ENCODE measurements at regions not wholly inside any gene's neighbourhood (a gene's known extent, or its start where the extent isn't known, plus 50 kb on each side); places are given as distances from the start of the nearest gene placed in this dataset.

DNA sequence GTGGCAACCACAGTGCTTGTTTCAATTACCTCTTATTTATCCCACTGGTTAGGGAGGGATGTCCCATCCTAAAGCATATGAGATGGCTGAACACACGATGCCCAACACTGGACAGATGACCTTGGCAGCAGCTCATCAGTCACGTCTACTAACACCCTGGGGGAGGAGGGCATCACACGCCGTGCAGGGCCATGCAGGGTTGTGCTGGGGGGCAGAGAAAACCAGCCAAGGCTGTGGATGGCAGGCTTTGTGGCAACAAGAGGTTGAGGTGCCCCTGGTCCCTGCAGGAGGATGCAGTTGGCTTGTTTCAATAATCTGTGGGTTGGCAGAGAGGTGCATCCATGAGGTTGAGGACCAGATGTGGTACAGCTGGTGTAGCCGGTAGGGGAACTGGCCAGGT lies 293.7 kb upstream of the SULF2 start:
- DNase-seq (ENCODE audit: low spot score), result no peak

DNA sequence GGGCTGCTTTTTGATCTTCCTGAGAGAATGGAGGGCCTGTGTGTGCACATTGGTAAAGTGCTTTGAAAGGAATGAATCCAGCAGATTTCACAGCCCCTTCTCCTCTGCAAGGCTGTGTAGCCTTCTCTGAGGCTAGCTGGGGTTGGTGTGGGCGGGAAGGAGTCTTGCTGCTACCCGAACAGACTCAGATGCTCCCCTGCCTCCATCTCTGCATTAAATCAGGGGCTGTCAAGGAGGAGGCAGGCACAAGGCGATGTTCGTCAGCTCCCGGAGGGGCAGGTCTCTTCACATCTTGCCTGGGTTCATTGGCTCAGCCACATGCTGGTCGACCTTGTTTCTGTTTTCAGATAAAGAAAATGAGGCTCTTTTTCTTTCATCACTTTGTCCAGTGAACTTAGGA lies 291.5 kb upstream of the SULF2 start:
- DNase-seq (ENCODE audit: low spot score), result no peak

DNA sequence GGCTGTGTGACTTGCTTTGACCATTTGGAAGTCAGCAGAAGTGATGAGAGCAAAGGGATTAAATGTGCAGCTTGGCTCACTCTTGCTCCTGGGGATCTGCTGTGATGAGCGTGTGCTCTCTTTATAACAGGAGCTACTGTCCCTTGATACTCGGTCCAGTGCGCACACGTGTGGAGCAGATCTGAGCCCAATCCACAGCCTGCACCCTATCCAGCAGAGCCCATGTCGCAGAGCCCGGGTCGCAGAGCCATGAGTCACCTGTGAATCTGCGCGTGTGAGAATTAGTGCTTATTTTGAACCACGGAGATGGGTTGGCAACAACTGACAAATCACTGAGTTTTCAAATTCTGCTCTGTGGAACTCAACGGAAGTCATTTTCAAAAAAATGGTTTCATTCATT lies 291.0 kb upstream of the SULF2 start:
- no peak for DNase-seq (ENCODE audit: low spot score)

DNA sequence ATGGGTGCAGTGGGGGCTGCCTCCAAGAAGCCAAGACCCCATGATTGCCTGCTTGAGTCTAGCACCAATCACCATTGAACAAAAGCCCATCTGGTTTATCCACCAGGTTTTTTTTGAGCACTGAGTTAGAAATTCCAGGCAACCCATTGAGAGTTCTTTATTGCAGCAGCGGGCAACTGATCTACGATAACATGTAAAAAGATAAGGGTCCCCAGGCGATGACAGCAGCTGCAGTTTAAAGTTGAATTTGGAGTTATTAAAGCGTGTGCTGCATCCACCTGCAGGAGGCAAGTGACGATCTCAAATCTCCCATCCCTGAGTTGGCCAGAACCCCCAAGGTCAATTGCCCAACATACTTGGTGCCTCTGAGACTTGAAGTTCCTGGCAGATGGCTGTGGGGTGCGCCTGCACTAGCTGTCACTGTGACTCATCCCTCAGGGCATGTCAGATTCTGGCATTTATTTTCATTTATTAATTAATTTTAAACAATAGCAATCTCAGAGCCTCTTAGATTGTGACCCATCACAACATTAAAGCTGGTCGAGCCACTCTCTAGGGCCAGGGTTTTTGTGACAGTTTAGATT lies 290.4 kb upstream of the SULF2 start:
- DNase-seq (ENCODE audit: low spot score), result no peak

GRCh38 chr20:48070991-48071652 lies 285.8 kb upstream of the SULF2 start:
- DNase-seq (ENCODE audit: low spot score), result no peak

DNA sequence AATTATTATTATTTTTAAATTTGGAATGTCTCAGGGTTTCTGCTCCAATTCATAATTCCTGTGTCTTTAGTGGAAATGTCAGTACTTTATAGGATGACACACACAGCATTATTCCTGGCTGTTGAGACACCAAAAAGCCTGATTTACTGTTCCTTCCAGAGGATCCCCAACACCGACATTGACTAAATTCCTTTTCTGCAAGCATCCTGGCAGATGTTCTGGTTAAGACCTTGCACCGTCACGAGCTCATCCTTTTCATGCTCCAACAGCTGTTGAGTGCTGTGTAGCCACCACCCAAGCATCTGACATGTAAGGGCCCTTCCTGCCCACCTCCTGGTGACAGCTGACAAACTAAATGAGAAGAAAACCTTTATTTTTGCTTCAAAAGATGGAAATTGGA lies 284.3 kb upstream of the SULF2 start:
- no peak for DNase-seq (ENCODE audit: low spot score)

DNA sequence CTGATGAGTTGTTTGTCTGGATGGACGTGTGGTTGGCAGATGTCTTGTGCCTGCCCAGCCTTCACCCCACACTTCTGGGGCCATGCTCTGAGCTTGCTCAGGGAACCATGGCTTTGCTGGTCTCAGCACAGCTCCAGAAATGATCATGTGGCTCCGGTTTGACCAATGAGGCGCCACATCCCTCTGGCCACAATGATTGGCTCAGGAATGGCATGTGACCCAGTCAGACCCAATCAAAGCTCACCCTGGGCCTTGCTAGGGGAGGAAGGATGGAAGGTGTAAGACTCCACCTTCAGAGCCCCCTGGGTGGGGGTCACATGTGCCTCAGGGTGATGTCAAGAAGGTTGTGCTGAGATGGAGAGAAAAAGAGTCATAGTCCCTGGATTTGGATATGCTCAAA lies 281.6 kb upstream of the SULF2 start:
- DNase-seq (ENCODE audit: low spot score), result no peak

GRCh38 chr20:48066246-48066645 lies 281.0 kb upstream of the SULF2 start:
- no peak for DNase-seq (ENCODE audit: low spot score)

DNA sequence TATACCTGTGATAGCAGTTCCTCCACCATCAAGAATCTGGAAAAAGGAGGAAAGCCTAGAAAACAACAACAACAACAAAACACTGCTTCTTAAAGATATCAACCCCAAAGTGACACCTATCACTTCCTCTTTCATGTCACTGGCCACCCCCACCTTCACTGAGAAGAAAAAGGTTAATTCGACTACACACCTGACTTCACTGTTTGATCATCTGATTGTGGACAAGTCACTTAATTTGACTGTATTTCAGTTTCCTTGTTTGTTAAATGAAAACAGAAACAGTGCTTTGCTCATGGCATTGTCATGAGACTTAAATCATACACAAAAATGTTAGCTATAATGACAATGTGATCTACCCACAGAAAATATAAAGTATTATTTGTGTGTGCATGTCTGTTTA lies 280.6 kb upstream of the SULF2 start:
- DNase-seq (ENCODE audit: low spot score), result no peak

GRCh38 chr20:48064929-48065328 lies 279.6 kb upstream of the SULF2 start:
- DNase-seq (ENCODE audit: low spot score), result no peak

DNA sequence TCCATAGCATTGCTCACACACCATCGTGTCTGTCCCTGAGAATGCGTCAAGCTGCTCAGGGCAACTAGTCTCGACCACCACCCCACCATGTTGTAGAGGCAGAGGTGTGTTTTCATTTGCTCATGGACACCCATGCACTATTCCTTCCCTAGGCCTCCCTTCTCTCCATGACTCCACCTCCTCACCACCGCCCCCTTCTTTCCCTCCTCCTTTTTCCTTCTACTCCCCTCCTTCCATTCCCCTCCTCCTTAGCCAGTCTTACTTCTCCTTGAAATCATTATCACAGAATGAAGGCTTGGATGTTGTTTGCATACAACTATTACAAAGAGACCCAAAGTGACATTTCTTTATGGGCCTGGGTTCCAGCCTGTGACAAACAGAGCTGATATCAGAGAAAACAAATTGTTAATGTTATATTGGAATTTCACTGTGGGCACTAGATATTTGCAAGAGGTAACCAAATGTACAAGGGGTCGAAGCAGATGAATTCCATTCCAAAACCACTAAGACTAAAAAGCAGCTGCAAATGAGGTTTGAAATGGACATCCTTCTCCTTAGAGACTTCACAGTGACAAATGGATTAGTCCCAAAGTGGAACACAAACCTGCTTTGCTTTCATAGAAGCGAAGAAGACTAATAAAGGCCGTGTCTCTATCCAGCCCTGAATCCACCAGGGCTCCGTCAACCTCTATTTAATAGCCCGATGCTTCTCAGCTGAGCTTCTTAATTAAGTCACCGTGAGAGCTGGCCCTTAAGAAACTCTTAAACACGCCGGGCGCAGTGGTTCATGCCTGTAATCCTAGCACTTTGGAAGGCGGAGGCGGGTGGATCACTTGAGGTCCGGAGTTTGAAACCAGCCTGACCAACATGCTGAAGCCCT lies 275.8 kb upstream of the SULF2 start:
- DNase-seq (ENCODE audit: low spot score), result no peak

GRCh38 chr20:48058611-48059559 lies 273.6 kb upstream of the SULF2 start:
- DNase-seq (ENCODE audit: low spot score), result no peak

GRCh38 chr20:48057739-48058138 lies 272.5 kb upstream of the SULF2 start:
- DNase-seq (ENCODE audit: low spot score), result no peak

GRCh38 chr20:48057251-48057650 lies 272.0 kb upstream of the SULF2 start:
- DNase-seq (ENCODE audit: low spot score), result no peak

- no peak for DNase-seq (ENCODE audit: low spot score)
Observed at GRCh38 chr20:48056218-48056617, 270.9 kb upstream of the SULF2 start.

DNA sequence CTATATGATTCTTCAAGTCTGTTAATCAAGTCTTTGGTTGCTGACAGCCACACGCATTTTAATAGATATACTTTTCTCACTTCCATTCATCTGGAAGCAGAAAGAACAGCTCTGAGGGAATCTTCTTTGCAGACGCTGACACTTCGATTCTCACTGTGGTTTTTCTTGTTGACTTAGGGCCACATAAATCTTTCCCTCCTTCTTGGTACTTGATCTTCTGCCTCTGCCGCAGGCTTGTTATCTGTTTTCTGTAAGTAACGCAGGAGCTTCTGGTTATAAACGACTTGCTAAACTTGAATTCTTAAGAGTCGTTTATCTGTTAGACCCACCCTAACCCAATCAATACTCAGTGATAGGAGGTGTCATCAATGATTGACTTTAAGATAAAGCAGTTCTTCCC lies 268.8 kb upstream of the SULF2 start:
- DNase-seq (ENCODE audit: low spot score), result no peak

GRCh38 chr20:48052475-48052835 lies 267.2 kb upstream of the SULF2 start:
- DNase-seq (ENCODE audit: low spot score), result no peak

GRCh38 chr20:48051794-48052474 lies 266.7 kb upstream of the SULF2 start:
- no peak for DNase-seq (ENCODE audit: low spot score)

DNA sequence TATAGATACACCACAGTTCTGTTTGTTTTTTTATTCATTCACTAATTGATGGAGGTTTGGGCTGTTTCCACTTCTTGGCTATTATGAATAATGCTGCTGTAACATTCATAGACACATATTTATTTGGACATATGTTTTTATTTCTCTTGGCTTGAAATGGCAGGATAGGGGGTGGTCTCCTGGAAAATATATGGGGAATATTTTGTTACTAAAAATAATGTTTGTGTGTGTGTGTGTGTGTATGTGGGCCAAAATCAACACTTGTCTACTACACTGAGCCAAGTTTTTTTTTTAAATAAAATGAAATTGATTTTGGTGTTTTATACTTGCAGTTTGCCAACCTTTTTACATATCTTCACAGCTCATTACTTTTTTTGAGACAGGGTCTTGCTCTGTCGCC lies 264.4 kb upstream of the SULF2 start:
- DNase-seq (ENCODE audit: low spot score), result no peak

- no peak for DNase-seq (ENCODE audit: low spot score)
Observed at GRCh38 chr20:48049171-48049570, 263.9 kb upstream of the SULF2 start.

DNA sequence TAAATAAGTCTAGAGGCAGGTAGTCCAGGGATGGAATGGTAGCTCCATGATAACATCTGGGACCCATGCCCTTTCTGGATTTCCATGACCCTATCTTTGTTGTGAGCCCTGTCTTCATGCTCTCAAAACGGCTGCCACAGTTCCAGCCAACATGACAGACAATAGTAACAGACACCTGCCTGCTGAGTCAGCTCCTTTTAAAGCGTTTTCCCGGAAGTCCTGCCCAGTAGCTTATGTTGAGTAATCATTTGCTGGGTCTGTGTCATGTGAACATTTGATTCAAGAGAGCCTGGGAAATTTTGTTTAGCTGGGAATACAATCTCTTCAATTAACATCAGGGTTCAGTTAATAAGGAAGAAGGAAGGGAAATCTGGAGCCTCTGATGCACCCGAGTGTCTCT lies 262.2 kb upstream of the SULF2 start:
- no peak for DNase-seq (ENCODE audit: low spot score)

- no peak for DNase-seq (ENCODE audit: low spot score)
Observed at GRCh38 chr20:48042628-48043027, 257.3 kb upstream of the SULF2 start.

All from AG08396 (cell line).